Progenitor cell of endocrine pancreas (in vitro differentiated cells): ENCODE measurements at regions not wholly inside any gene's neighbourhood (a gene's known extent, or its start where the extent isn't known, plus 50 kb on each side); places are given as distances from the start of the nearest gene placed in this dataset.

Source experiments
- DNase-seq: peaks from one replicate; pipeline ENCODE4 v3.0.0; 2021; ENCODE audit warnings: low spot score; ENCODE audit not compliant: unreplicated experiment
- H3K27ac Mint-ChIP-seq: 2 replicates; pipeline ENCODE4 v1.8.0; 2021; ENCODE audit warnings: mild to moderate bottlenecking, moderate library complexity, mixed read lengths
- H3K27me3 Mint-ChIP-seq: 2 replicates; pipeline ENCODE4 v1.8.0; 2021; ENCODE audit warnings: mixed read lengths
- H3K36me3 Mint-ChIP-seq: 2 replicates; pipeline ENCODE4 v1.8.0; 2022; ENCODE audit warnings: mixed read lengths; ENCODE audit not compliant: insufficient read depth
- H3K4me1 Mint-ChIP-seq: 2 replicates; pipeline ENCODE4 v1.8.0; 2021; ENCODE audit warnings: low read depth, mixed read lengths
- H3K4me3 Mint-ChIP-seq: 2 replicates; pipeline ENCODE4 v1.8.0; 2021; ENCODE audit warnings: low read depth, mild to moderate bottlenecking, moderate library complexity, mixed read lengths
- H3K9me3 Mint-ChIP-seq: 2 replicates; pipeline ENCODE4 v1.8.0; 2021; ENCODE audit warnings: low read depth, mixed read lengths
- CTCF ChIP-seq: fragments of 200-600 bp; sonication (generic); IDR thresholded peaks from one replicate; pipeline ENCODE4 v1.5.0; 2021; ENCODE audit warnings: antibody characterized with exemption, mild to moderate bottlenecking; ENCODE audit not compliant: unreplicated experiment

GRCh38 chr18:5667356-5667755, 123.6 kb upstream of the EPB41L3 start:
- H3K36me3 Mint-ChIP-seq, result no peaks in the 10 kb centered on the region
- no peak overlapping the region for H3K27ac Mint-ChIP-seq
- TF ChIP-seq CTCF, result no peak
- H3K4me3 Mint-ChIP-seq, result no peak overlapping the region
- H3K9me3 Mint-ChIP-seq, result no peaks in the 10 kb centered on the region
- peaks cover 10% of the 10 kb centered on the region for H3K27me3 Mint-ChIP-seq
- no peak for DNase-seq
- H3K4me1 Mint-ChIP-seq, result no peaks in the 10 kb centered on the region

- H3K9me3 Mint-ChIP-seq, result no peaks in the 10 kb centered on the region
- H3K4me3 Mint-ChIP-seq, result no peak overlapping the region
- H3K36me3 Mint-ChIP-seq, result no peaks in the 10 kb centered on the region
- no peak for DNase-seq
- H3K4me1 Mint-ChIP-seq, result no peaks in the 10 kb centered on the region
- peaks cover 10% of the 10 kb centered on the region for H3K27me3 Mint-ChIP-seq
- no peak for TF ChIP-seq CTCF
- no peak overlapping the region for H3K27ac Mint-ChIP-seq
These were observed 118.8 kb upstream of the EPB41L3 start for GRCh38 chr18:5662586-5663090.

GRCh38 chr18:5661179-5661578, 117.4 kb upstream of the EPB41L3 start:
- Mint-ChIP-seq H3K9me3 (no peaks in the 10 kb centered on the region), H3K27ac (no peak overlapping the region), H3K4me1 (no peaks in the 10 kb centered on the region), H3K36me3 (no peaks in the 10 kb centered on the region), H3K4me3 (no peak overlapping the region), H3K27me3 (peaks cover 10% of the 10 kb centered on the region)
- no peak for TF ChIP-seq CTCF
- no peak for DNase-seq

GRCh38 chr18:5653802-5654201, 110.0 kb upstream of the EPB41L3 start:
- H3K9me3 Mint-ChIP-seq, result no peaks in the 10 kb centered on the region
- no peaks in the 10 kb centered on the region for H3K27me3 Mint-ChIP-seq
- no peak overlapping the region for H3K4me3 Mint-ChIP-seq
- H3K4me1 Mint-ChIP-seq, result no peaks in the 10 kb centered on the region
- H3K36me3 Mint-ChIP-seq, result no peaks in the 10 kb centered on the region
- no peak overlapping the region for H3K27ac Mint-ChIP-seq
- no peak for TF ChIP-seq CTCF
- no peak for DNase-seq

- Mint-ChIP-seq H3K36me3 (no peaks in the 10 kb centered on the region), H3K27me3 (no peaks in the 10 kb centered on the region), H3K9me3 (peaks cover 6% of the 10 kb centered on the region), H3K4me1 (no peaks in the 10 kb centered on the region), H3K27ac (no peak overlapping the region), H3K4me3 (no peak overlapping the region)
- TF ChIP-seq CTCF, result no peak
- DNase-seq, result no peak
These were observed 107.9 kb upstream of the EPB41L3 start for GRCh38 chr18:5651736-5652135.
